Left ventricle myocardium superior (tissue), 1 donor: ENCODE measurements at regions not wholly inside any gene's neighbourhood (a gene's known extent, or its start where the extent isn't known, plus 50 kb on each side); places are given as distances from the start of the nearest gene placed in this dataset.
"Not testable (repeated sequence)": the region's sequence is repeated elsewhere in the genome, so short reads cannot be mapped to it uniquely, and the experiment has no call there.

Source experiments
- ATAC-seq: fragments of 200-7000 bp; cut with Tn5 transposase; one replicate; pipeline ENCODE4 v1.9.1; 2020; ENCODE audit warnings: mild to moderate bottlenecking, moderate library complexity
- DNase-seq: peaks from one replicate; pipeline ENCODE4 v3.0.0-alpha.2; 2020
- intact Hi-C: fragments of 100-400 bp; cut with micrococcal nuclease; formaldehyde crosslinking; loops from one replicate; pipeline ENCODE4 v1.11.0; 2022
- donor health status: DM: no; HTN: yes; CAD: no; lungs with severe emphysema.

- DNase-seq, ATAC-seq, intact Hi-C loops: not testable (repeated sequence)
Observed at GRCh38 chr22:16463472-16463871, 129.1 kb downstream of the CCT8L2 start.

GRCh38 chr22:16447451-16447850 lies 145.2 kb downstream of the CCT8L2 start:
- DNase-seq, ATAC-seq, intact Hi-C loops: not testable (repeated sequence)

- intact Hi-C loops, DNase-seq, ATAC-seq: not testable (repeated sequence)
Observed at GRCh38 chr22:16446755-16447440, 145.7 kb downstream of the CCT8L2 start.

- DNase-seq, ATAC-seq, intact Hi-C loops: not testable (repeated sequence)
Observed at GRCh38 chr22:16441014-16441413, 151.6 kb downstream of the CCT8L2 start.

- intact Hi-C loops, ATAC-seq, DNase-seq: not testable (repeated sequence)
Observed at GRCh38 chr22:16423476-16423875, 169.1 kb downstream of the CCT8L2 start.

- ATAC-seq, DNase-seq, intact Hi-C loops: not testable (repeated sequence)
Observed at GRCh38 chr22:16417498-16417897, 175.1 kb downstream of the CCT8L2 start.

GRCh38 chr22:16404639-16405038 lies 188.0 kb downstream of the CCT8L2 start:
- intact Hi-C loops, DNase-seq, ATAC-seq: not testable (repeated sequence)

GRCh38 chr22:16403661-16404060 lies 188.9 kb downstream of the CCT8L2 start:
- intact Hi-C loops, ATAC-seq, DNase-seq: not testable (repeated sequence)

- intact Hi-C loops, DNase-seq, ATAC-seq: not testable (repeated sequence)
Observed at GRCh38 chr22:16402874-16403399, 189.7 kb downstream of the CCT8L2 start.

GRCh38 chr22:16393476-16393875 lies 199.1 kb downstream of the CCT8L2 start:
- ATAC-seq, intact Hi-C loops, DNase-seq: not testable (repeated sequence)

GRCh38 chr22:16391417-16391930 lies 201.1 kb downstream of the CCT8L2 start:
- ATAC-seq, intact Hi-C loops, DNase-seq: not testable (repeated sequence)

- DNase-seq, intact Hi-C loops, ATAC-seq: not testable (repeated sequence)
Observed at GRCh38 chr22:16390541-16391217, 201.9 kb downstream of the CCT8L2 start.

GRCh38 chr22:16390046-16390445 lies 202.6 kb downstream of the CCT8L2 start:
- DNase-seq, intact Hi-C loops, ATAC-seq: not testable (repeated sequence)

GRCh38 chr22:16389256-16389655 lies 203.4 kb downstream of the CCT8L2 start:
- not testable (repeated sequence) for ATAC-seq

GRCh38 chr22:16388616-16389015 lies 204.0 kb downstream of the CCT8L2 start:
- intact Hi-C loops, DNase-seq, ATAC-seq: not testable (repeated sequence)

More at GRCh38 chr22:16389256-16389655, 203.4 kb downstream of the CCT8L2 start:
- intact Hi-C loops, DNase-seq: not testable (repeated sequence)

- DNase-seq, ATAC-seq: not testable (repeated sequence)
Observed at GRCh38 chr22:16388127-16388526, 204.5 kb downstream of the CCT8L2 start.

GRCh38 chr22:16387543-16387942 lies 205.1 kb downstream of the CCT8L2 start:
- ATAC-seq, DNase-seq, intact Hi-C loops: not testable (repeated sequence)

More at GRCh38 chr22:16388127-16388526, 204.5 kb downstream of the CCT8L2 start:
- intact Hi-C loops, result not testable (repeated sequence)

- ATAC-seq (no peak), DNase-seq (no peak)
- intact Hi-C loops, result no loop called here
Observed at GRCh38 chr22:16387088-16387487, 205.5 kb downstream of the CCT8L2 start.

GRCh38 chr22:16361328-16361727 lies 231.3 kb downstream of the CCT8L2 start:
- ATAC-seq, intact Hi-C loops, DNase-seq: not testable (repeated sequence)
